IPS DF 4.7 (cell line): ENCODE measurements at regions not wholly inside any gene's neighbourhood (a gene's known extent, or its start where the extent isn't known, plus 50 kb on each side); places are given as distances from the start of the nearest gene placed in this dataset.

Experiments
- DNase-seq: peaks from one replicate; pipeline ENCODE4 v3.0.0-alpha.2; 2013; ENCODE audit warnings: low spot score; ENCODE audit errors: extremely low read depth

- DNase-seq, result no peak
Measured at GRCh38 chr3:10555263-10555662, 49.9 kb upstream of the ATP2B2 start.

GRCh38 chr3:10556312-10556711, 50.9 kb upstream of the ATP2B2 start:
- no peak for DNase-seq

GRCh38 chr3:10557250-10557649, 51.9 kb upstream of the ATP2B2 start:
- no peak for DNase-seq

GRCh38 chr3:10557781-10558373, 52.5 kb upstream of the ATP2B2 start:
- DNase-seq, result no peak

GRCh38 chr3:10558736-10559135, 53.4 kb upstream of the ATP2B2 start:
- DNase-seq, result no peak

- no peak for DNase-seq
Measured at GRCh38 chr3:10560060-10560861, 54.9 kb upstream of the ATP2B2 start.

- DNase-seq, result no peak
Measured at GRCh38 chr3:10561162-10561945, 56.0 kb upstream of the ATP2B2 start.

- no peak for DNase-seq
Measured at GRCh38 chr3:10561946-10562560, 56.7 kb upstream of the ATP2B2 start.

GRCh38 chr3:10563396-10563795, 58.0 kb upstream of the ATP2B2 start:
- no peak for DNase-seq

GRCh38 chr3:10565814-10566213, 60.4 kb upstream of the ATP2B2 start:
- DNase-seq, result no peak

GRCh38 chr3:10566451-10566850, 61.1 kb upstream of the ATP2B2 start:
- no peak for DNase-seq

- no peak for DNase-seq
Measured at GRCh38 chr3:10568549-10568948, 63.2 kb upstream of the ATP2B2 start.

- DNase-seq, result no peak
Measured at GRCh38 chr3:10570196-10570946, 65.0 kb upstream of the ATP2B2 start.

GRCh38 chr3:10574101-10574620, 68.8 kb upstream of the ATP2B2 start:
- DNase-seq, result no peak

- DNase-seq, result no peak
Measured at GRCh38 chr3:10575601-10576160, 70.3 kb upstream of the ATP2B2 start.

- no peak for DNase-seq
Measured at GRCh38 chr3:10577486-10577885, 72.1 kb upstream of the ATP2B2 start.

GRCh38 chr3:10580426-10580825, 75.0 kb upstream of the ATP2B2 start:
- DNase-seq, result no peak

GRCh38 chr3:10581251-10581650, 75.9 kb upstream of the ATP2B2 start:
- DNase-seq, result no peak

GRCh38 chr3:10581716-10582115, 76.3 kb upstream of the ATP2B2 start:
- DNase-seq, result no peak

- no peak for DNase-seq
Measured at GRCh38 chr3:10582733-10583132, 77.3 kb upstream of the ATP2B2 start.
